Panc1 (cell line): ENCODE measurements at regions not wholly inside any gene's neighbourhood (a gene's known extent, or its start where the extent isn't known, plus 50 kb on each side); places are given as distances from the start of the nearest gene placed in this dataset.

Source experiments
- ATAC-seq: fragments of 200-7000 bp; cut with Tn5 transposase; 2 replicates; pipeline ENCODE4 v1.9.1; 2020; ENCODE audit warnings: mild to moderate bottlenecking, moderate library complexity
- BruUV-seq: library from RNA; stranded (reverse); fragments of 400-500 nt; replicated peaks from 2 replicates; lab custom pipeline; 2021; lab: Mats Ljungman, UMichigan
- CTCF ChIA-PET: fragments of 300-600 bp; sonication (Branson Sonifier 250); formaldehyde crosslinking; loops from one replicate; lab custom pipeline; 2022; ENCODE audit warnings: antibody characterized with exemption; lab: Charles Lee
- POLR2A ChIA-PET: fragments of 300-600 bp; sonication (Branson Sonifier 250); formaldehyde crosslinking; loops from one replicate; lab custom pipeline; 2022; ENCODE audit warnings: antibody characterized with exemption; lab: Charles Lee
- DNase-seq: peaks from one replicate; pipeline ENCODE4 v3.0.0-alpha.2; 2010; ENCODE audit warnings: low read depth, low spot score
- H3K27ac ChIP-seq: 2 replicates; pipeline ENCODE4 v1.5.1; 2011; ENCODE audit warnings: mild to moderate bottlenecking, low read length, inconsistent platforms
- H3K27me3 ChIP-seq: fragments of 200-500 bp; sonication (Bioruptor generic); 2 replicates; pipeline ENCODE4 v1.6.0; 2014; ENCODE audit warnings: low read length, inconsistent platforms; ENCODE audit not compliant: control insufficient read depth, insufficient read depth
- H3K36me3 ChIP-seq: fragments of 200-500 bp; sonication (Bioruptor generic); 2 replicates; pipeline ENCODE4 v1.5.1; 2014; ENCODE audit warnings: inconsistent platforms, mild to moderate bottlenecking, low read length, moderate library complexity; ENCODE audit not compliant: control insufficient read depth, insufficient read depth
- H3K4me1 ChIP-seq: 2 replicates; pipeline ENCODE4 v1.5.1; 2011; ENCODE audit warnings: inconsistent platforms, mild to moderate bottlenecking, low read length, moderate library complexity; ENCODE audit not compliant: control insufficient read depth, insufficient read depth
- H3K4me3 ChIP-seq, 2 experiments: 2 replicates each; pipeline ENCODE4 v1.5.1; 2011 to 2012; ENCODE audit warnings: low read depth in 2 of 2, low read length in 2 of 2, mild to moderate bottlenecking in 2 of 2, inconsistent platforms in 1 of 2, moderate library complexity in 1 of 2
- H3K9me3 ChIP-seq: fragments of 200-500 bp; sonication (Bioruptor generic); 2 replicates; pipeline ENCODE4 v1.5.1; 2014; ENCODE audit warnings: low read depth, mild to moderate bottlenecking, inconsistent platforms, low read length, moderate library complexity; ENCODE audit not compliant: control insufficient read depth, insufficient read depth
- CTCF ChIP-seq: fragments of 450-650 bp; IDR thresholded peaks from 2 replicates; pipeline ENCODE4 v1.5.1; 2017; ENCODE audit warnings: mild to moderate bottlenecking
- POLR2AphosphoS5 ChIP-seq: IDR thresholded peaks from 2 replicates; pipeline ENCODE4 v1.6.1; 2012; ENCODE audit warnings: mild to moderate bottlenecking, low read depth, low read length, moderate library complexity
- SIN3A ChIP-seq: IDR thresholded peaks from 2 replicates; pipeline ENCODE4 v1.6.1; 2012; ENCODE audit warnings: low read depth, mild to moderate bottlenecking, low read length, moderate library complexity, borderline replicate concordance; ENCODE audit not compliant: insufficient read depth
- TCF7L2 ChIP-seq: IDR thresholded peaks from 2 replicates; pipeline ENCODE4 v1.6.1; 2011; ENCODE audit warnings: mild to moderate bottlenecking, low read depth, low read length, inconsistent platforms
- in situ Hi-C: cut with HindIII; loops from 2 replicates; pipeline ENCODE4 v1.10.0; 2016; ENCODE audit warnings: low sequenced_read_pairs, low pct_unique_long_range_greater_than_20kb
- intact Hi-C: fragments of 100-400 bp; cut with micrococcal nuclease; formaldehyde crosslinking; loops from one replicate; pipeline ENCODE4 v1.10.0; 2022; ENCODE audit not compliant: unreplicated experiment
- TF ChIP-seq, protein P1 (sequence below), 2 experiments: IDR thresholded peaks; 2 replicates each; pipeline ENCODE4 v1.6.1; 2011 to 2012; ENCODE audit warnings: low read depth in 2 of 2, control low read depth in 1 of 2, low read length in 1 of 2, mild to moderate bottlenecking in 1 of 2, moderate library complexity in 1 of 2; ENCODE audit not compliant: insufficient read depth in 1 of 2

- ATAC-seq: no peak
- no peaks in the 10 kb centered on the region for H3K9me3 ChIP-seq
- TF ChIP-seq TCF7L2 (no peak), SIN3A (no peak), CTCF (no peak), POLR2AphosphoS5 (no peak)
- TF ChIP-seq, protein P1, sequence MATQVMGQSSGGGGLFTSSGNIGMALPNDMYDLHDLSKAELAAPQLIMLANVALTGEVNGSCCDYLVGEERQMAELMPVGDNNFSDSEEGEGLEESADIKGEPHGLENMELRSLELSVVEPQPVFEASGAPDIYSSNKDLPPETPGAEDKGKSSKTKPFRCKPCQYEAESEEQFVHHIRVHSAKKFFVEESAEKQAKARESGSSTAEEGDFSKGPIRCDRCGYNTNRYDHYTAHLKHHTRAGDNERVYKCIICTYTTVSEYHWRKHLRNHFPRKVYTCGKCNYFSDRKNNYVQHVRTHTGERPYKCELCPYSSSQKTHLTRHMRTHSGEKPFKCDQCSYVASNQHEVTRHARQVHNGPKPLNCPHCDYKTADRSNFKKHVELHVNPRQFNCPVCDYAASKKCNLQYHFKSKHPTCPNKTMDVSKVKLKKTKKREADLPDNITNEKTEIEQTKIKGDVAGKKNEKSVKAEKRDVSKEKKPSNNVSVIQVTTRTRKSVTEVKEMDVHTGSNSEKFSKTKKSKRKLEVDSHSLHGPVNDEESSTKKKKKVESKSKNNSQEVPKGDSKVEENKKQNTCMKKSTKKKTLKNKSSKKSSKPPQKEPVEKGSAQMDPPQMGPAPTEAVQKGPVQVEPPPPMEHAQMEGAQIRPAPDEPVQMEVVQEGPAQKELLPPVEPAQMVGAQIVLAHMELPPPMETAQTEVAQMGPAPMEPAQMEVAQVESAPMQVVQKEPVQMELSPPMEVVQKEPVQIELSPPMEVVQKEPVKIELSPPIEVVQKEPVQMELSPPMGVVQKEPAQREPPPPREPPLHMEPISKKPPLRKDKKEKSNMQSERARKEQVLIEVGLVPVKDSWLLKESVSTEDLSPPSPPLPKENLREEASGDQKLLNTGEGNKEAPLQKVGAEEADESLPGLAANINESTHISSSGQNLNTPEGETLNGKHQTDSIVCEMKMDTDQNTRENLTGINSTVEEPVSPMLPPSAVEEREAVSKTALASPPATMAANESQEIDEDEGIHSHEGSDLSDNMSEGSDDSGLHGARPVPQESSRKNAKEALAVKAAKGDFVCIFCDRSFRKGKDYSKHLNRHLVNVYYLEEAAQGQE (IDR thresholded peaks at IDR 0.05; ENCODE audit: insufficient read depth in 1 of 2, low read depth in 2 of 2, low read length in 1 of 2): no peak
- BruUV-seq: no TSS peak
- ChIA-PET CTCF (no interaction called here), POLR2A (no interaction called here)
- no peak for DNase-seq
- no peaks in the 10 kb centered on the region for H3K36me3 ChIP-seq
- in situ Hi-C loops: no loop called here
- H3K4me1 ChIP-seq: no peaks in the 10 kb centered on the region
- intact Hi-C loops: no loop called here
- no peak overlapping the region for H3K27ac ChIP-seq
- no peaks in the 10 kb centered on the region for H3K27me3 ChIP-seq
- H3K4me3 ChIP-seq: no peak overlapping the region
Observed at GRCh38 chr3:22386107-22386506, 635.1 kb upstream of the ZNF385D start.

DNA sequence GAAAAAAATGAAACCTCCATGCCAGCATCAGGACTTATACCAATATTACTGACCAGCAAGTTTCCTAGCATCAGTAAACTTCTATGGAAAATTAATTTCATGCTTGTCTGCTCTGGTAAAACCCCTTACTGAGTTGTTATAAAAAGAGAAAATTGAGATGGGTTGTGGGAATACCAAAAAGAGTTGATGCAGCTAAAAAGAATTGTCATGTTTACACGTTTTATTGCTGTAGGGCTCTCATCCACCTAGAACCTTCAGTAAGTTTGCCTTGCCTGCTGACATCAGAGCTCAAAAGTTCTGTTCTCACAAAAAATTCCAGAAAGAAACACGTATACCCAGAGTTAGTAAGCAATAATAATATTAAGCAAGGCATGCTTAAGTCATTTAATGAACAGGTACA, 641.3 kb upstream of the ZNF385D start:
- CTCF ChIA-PET: no interaction called here
- no TSS peak for BruUV-seq
- ATAC-seq: no peak

More for the DNA sequence above, 641.3 kb upstream of the ZNF385D start:
- Histone ChIP-seq H3K4me3 (no peak overlapping the region), H3K27me3 (no peaks in the 10 kb centered on the region), H3K36me3 (no peaks in the 10 kb centered on the region), H3K9me3 (no peaks in the 10 kb centered on the region), H3K4me1 (no peaks in the 10 kb centered on the region), H3K27ac (no peak overlapping the region)
- POLR2A ChIA-PET: no interaction called here
- in situ Hi-C loops: no loop called here
- intact Hi-C loops: no loop called here
- no peak for DNase-seq
- TF ChIP-seq SIN3A (no peak), POLR2AphosphoS5 (no peak), TCF7L2 (no peak), CTCF (no peak)
- TF ChIP-seq, protein P1 (IDR thresholded peaks at IDR 0.05; ENCODE audit: insufficient read depth in 1 of 2, low read depth in 2 of 2, low read length in 1 of 2): no peak
